ENCODE measurements at regions not wholly inside any gene's neighbourhood (a gene's known extent, or its start where the extent isn't known, plus 50 kb on each side); places are given as distances from the start of the nearest gene placed in this dataset.

DNA sequence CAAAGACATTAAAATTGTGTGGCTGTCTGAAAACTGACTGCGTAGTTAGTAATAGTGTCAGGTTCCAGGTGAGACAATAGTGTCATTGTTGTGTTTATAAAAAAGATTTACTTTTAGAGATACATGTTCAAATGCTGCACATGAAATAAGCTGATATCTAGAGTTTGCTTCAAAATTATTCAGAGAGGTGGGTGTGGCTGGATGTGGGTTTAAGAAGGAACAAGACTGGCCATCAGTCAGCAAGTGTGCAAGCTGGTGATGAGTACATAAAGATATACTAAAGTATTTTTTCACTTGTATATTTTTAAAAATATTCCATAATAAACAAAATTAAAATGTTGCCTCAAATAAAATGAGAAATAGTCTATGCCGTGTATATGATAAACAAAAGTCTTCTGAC is 190.6 kb downstream of the ARRDC4 start:
- TF ChIP-seq POLR2AphosphoS5 (IDR thresholded peaks at IDR 0.05), result no peak
- TF ChIP-seq, protein P1, sequence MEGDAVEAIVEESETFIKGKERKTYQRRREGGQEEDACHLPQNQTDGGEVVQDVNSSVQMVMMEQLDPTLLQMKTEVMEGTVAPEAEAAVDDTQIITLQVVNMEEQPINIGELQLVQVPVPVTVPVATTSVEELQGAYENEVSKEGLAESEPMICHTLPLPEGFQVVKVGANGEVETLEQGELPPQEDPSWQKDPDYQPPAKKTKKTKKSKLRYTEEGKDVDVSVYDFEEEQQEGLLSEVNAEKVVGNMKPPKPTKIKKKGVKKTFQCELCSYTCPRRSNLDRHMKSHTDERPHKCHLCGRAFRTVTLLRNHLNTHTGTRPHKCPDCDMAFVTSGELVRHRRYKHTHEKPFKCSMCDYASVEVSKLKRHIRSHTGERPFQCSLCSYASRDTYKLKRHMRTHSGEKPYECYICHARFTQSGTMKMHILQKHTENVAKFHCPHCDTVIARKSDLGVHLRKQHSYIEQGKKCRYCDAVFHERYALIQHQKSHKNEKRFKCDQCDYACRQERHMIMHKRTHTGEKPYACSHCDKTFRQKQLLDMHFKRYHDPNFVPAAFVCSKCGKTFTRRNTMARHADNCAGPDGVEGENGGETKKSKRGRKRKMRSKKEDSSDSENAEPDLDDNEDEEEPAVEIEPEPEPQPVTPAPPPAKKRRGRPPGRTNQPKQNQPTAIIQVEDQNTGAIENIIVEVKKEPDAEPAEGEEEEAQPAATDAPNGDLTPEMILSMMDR (IDR thresholded peaks at IDR 0.05), result no peak
- no peak for TF ChIP-seq POLR2A (IDR thresholded peaks at IDR 0.05)
